ENCODE measurements at regions not wholly inside any gene's neighbourhood (a gene's known extent, or its start where the extent isn't known, plus 50 kb on each side); places are given as distances from the start of the nearest gene placed in this dataset.

GRCh38 chr1:193827516-193827915, 641.1 kb upstream of the B3GALT2 start:
- H3K4me3 ChIP-seq (ENCODE audit: low read length) = no peak overlapping the region
- TF ChIP-seq, protein P1, sequence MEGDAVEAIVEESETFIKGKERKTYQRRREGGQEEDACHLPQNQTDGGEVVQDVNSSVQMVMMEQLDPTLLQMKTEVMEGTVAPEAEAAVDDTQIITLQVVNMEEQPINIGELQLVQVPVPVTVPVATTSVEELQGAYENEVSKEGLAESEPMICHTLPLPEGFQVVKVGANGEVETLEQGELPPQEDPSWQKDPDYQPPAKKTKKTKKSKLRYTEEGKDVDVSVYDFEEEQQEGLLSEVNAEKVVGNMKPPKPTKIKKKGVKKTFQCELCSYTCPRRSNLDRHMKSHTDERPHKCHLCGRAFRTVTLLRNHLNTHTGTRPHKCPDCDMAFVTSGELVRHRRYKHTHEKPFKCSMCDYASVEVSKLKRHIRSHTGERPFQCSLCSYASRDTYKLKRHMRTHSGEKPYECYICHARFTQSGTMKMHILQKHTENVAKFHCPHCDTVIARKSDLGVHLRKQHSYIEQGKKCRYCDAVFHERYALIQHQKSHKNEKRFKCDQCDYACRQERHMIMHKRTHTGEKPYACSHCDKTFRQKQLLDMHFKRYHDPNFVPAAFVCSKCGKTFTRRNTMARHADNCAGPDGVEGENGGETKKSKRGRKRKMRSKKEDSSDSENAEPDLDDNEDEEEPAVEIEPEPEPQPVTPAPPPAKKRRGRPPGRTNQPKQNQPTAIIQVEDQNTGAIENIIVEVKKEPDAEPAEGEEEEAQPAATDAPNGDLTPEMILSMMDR (conservative IDR thresholded peaks at IDR 0.05; ENCODE audit: low read length) = no peak
- DNase-seq (ENCODE audit: low read depth) = no peak

GRCh38 chr1:193819376-193819775, 633.0 kb upstream of the B3GALT2 start:
- DNase-seq (ENCODE audit: low read depth) = no peak
- H3K4me3 ChIP-seq (ENCODE audit: low read length) = no peak overlapping the region
- TF ChIP-seq, protein P1 (conservative IDR thresholded peaks at IDR 0.05; ENCODE audit: low read length) = no peak

- no peak for DNase-seq (ENCODE audit: low read depth)
- no peak overlapping the region for H3K4me3 ChIP-seq (ENCODE audit: low read length)
- TF ChIP-seq, protein P1 (conservative IDR thresholded peaks at IDR 0.05; ENCODE audit: low read length) = no peak
Measured at GRCh38 chr1:193807208-193807607, 620.8 kb upstream of the B3GALT2 start.

DNA sequence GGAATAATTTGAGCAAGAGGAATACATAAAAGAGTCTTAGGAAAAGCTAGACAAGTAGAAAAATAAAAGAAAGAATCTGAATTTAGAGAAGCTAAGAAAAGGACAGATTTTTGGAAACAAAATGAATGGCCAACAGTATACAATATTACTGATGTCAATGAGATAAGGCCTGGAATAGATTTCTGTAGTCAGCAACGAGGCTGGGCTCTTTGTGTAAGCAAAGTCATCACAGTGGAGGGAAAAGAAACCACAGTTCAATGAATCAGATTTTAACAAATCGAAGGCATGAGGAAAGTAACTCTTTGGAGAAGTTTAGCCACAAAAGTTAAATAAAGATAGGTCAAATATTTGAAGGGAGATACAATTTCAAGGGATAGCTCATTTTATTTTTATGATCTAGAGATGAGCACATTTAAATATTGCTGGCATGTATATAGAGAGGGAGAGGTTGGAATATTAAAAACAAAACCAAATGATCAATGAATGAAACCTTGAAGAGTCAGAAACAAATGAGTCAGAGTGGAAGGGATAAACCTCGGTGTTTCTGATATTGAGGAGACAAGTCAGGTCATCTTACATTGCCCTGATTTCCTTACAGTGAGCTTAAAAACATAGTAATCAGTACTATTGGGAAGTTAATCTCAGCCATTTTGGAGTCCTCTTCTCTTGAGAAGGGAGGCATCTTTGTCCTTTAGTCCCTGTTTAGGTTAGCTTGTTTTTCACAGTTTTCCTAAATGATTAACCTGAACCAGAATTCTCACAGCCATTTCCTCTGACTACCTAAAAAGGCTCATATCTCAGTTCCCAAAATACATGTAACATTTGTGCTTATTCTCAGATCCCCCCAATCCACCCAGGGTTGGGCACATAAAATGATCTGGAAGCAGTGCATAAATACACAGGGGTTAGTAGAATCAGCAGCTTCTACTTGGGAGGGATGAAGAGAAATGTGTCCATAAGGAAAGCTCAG, 620.0 kb upstream of the B3GALT2 start:
- H3K4me3 ChIP-seq (ENCODE audit: low read length) = no peak overlapping the region
- no peak for DNase-seq (ENCODE audit: low read depth)
- TF ChIP-seq, protein P1 (conservative IDR thresholded peaks at IDR 0.05; ENCODE audit: low read length) = no peak

DNA sequence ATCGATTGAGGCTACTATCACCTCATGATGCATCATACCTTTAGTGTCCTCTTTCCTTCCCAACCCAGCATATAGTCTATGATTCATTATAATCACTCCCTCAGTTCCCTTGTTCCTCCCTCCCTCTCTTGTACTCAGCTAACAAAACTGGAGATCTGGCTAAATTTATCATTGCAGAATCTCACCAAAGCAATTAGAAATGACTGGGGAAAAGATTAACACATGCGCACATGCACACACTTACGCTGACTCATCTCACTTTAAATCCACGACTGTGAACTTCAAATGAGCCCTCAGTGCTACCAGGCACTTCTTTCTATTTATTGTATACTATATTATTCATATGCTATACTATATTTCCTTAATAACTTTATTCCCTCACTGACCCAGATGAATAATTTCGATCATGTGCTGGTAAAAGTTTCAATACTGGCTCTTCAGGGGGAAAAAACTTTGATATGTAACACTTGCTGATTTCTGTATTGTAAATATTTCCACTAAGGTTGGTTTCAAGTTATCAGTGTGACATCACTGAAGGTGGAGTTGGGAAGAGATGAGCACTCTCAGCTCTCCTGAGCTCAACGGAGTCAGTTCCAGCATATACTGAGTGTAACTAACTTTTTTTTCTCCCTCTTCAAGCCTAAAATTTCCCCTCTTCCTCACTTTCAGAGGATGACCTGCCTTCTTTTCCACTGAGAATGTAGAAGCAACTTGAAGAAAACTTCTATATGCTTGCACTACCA, 613.7 kb upstream of the B3GALT2 start:
- DNase-seq (ENCODE audit: low read depth) = no peak
- TF ChIP-seq, protein P1 (conservative IDR thresholded peaks at IDR 0.05; ENCODE audit: low read length) = no peak
- H3K4me3 ChIP-seq (ENCODE audit: low read length) = no peak overlapping the region

GRCh38 chr1:193799371-193799770, 613.0 kb upstream of the B3GALT2 start:
- DNase-seq (ENCODE audit: low read depth) = no peak
- no peak overlapping the region for H3K4me3 ChIP-seq (ENCODE audit: low read length)
- TF ChIP-seq, protein P1 (conservative IDR thresholded peaks at IDR 0.05; ENCODE audit: low read length) = no peak
